ENCODE measurements at regions not wholly inside any gene's neighbourhood (a gene's known extent, or its start where the extent isn't known, plus 50 kb on each side); places are given as distances from the start of the nearest gene placed in this dataset.
A peak's percentile ranks its signal among the peaks of the same experiment; 100 is the strongest.

GRCh38 chr4:180261346-180261745, 1981.9 kb upstream of the TENM3 start:
- no peaks in the 10 kb centered on the region for H3K79me2 ChIP-seq (ENCODE audit: control insufficient read depth, insufficient read depth, low read length)

GRCh38 chr4:180280076-180280475, 1963.1 kb upstream of the TENM3 start:
- no TSS peak for BruUV-seq (replicated peaks)
- no peaks in the 10 kb centered on the region for H3K27me3 ChIP-seq (replicated peaks in 1 of 2; ENCODE audit: control insufficient read depth in 2 of 2, insufficient read depth in 2 of 2, low read length in 1 of 2)
- ChIA-PET SMC1A (ENCODE audit: uncharacterized antibody, unreplicated experiment) (no interaction called here), CTCF (no interaction called here), POLR2A (no interaction called here), RAD21 (ENCODE audit: unreplicated experiment) (no interaction called here)
- intact Hi-C loops (cut with micrococcal nuclease; ENCODE audit: unreplicated experiment) (no loop called here), in situ Hi-C loops (cut with MboI) (no loop called here)
- H2AFZ ChIP-seq (ENCODE audit: control insufficient read depth, low read depth, low read length) = no peak overlapping the region
- no peaks in the 10 kb centered on the region for H3K79me2 ChIP-seq (ENCODE audit: control insufficient read depth, insufficient read depth, low read length)
- no peak overlapping the region for H3K9ac ChIP-seq (ENCODE audit: control insufficient read depth, insufficient read depth, low read length)
- H3K4me3 ChIP-seq = no peak overlapping the region
- H3K4me2 ChIP-seq (ENCODE audit: control insufficient read depth, insufficient read depth) = no peak overlapping the region
- peak; percentile 31 for DNase-seq (ENCODE audit: low read depth, low spot score)
- WGBS (ENCODE audit: insufficient coverage, insufficient replicate concordance, low lambda C conversion rate, missing lambda C conversion rate) = 23% methylated on average over 3 of the region's 3 CpGs
- peak; percentile 79 for ATAC-seq
- TF ChIP-seq CEBPZ (IDR thresholded peaks at IDR 0.05; ENCODE audit: low read depth, low read length) (no peak), CBFB (IDR thresholded peaks at IDR 0.05; ENCODE audit: low read depth) (no peak), NFIC (IDR thresholded peaks at IDR 0.05; ENCODE audit: low read depth, low read length) (no peak), MTA2 (IDR thresholded peaks at IDR 0.05; ENCODE audit: low read depth) (peak; percentile 38; the same call in 1 of the 2 replicates), GABPA (IDR thresholded peaks at IDR 0.05; ENCODE audit: low read depth) (no peak), HCFC1 (IDR thresholded peaks at IDR 0.05; ENCODE audit: low read length) (no peak)
- no peak overlapping the region for H3K27ac ChIP-seq (ENCODE audit: control insufficient read depth, insufficient read depth)
- no peaks in the 10 kb centered on the region; the same call in 2 of the 3 replicates for H3K9me3 ChIP-seq (replicated peaks; ENCODE audit: control insufficient read depth, insufficient read depth, low read length)
- peaks cover 3% of the 10 kb centered on the region; the same call in 1 of the 2 replicates for H3K4me1 ChIP-seq (ENCODE audit: control insufficient read depth, insufficient read depth, low read length)
- H4K20me1 ChIP-seq (ENCODE audit: control insufficient read depth, insufficient read depth) = no peaks in the 10 kb centered on the region
- no peak for FAIRE-seq
- H3K36me3 ChIP-seq (ENCODE audit: control insufficient read depth in 2 of 2, insufficient read depth in 2 of 2, low read length in 1 of 2) = no peaks in the 10 kb centered on the region

More at GRCh38 chr4:180261346-180261745, 1981.9 kb upstream of the TENM3 start:
- H3K9me3 ChIP-seq (replicated peaks; ENCODE audit: control insufficient read depth, insufficient read depth, low read length) = no peaks in the 10 kb centered on the region
- no peak overlapping the region for H3K27ac ChIP-seq (ENCODE audit: control insufficient read depth, insufficient read depth)
- H3K4me2 ChIP-seq (ENCODE audit: control insufficient read depth, insufficient read depth) = no peak overlapping the region
- intact Hi-C loops (cut with micrococcal nuclease; ENCODE audit: unreplicated experiment) (no loop called here), in situ Hi-C loops (cut with MboI) (no loop called here)
- no peaks in the 10 kb centered on the region for H3K4me1 ChIP-seq (ENCODE audit: control insufficient read depth, insufficient read depth, low read length)
- RAD21 ChIA-PET (ENCODE audit: unreplicated experiment) = no interaction called here
- POLR2A ChIA-PET = no interaction called here
- H3K9ac ChIP-seq (ENCODE audit: control insufficient read depth, insufficient read depth, low read length) = no peak overlapping the region
- no peaks in the 10 kb centered on the region for H4K20me1 ChIP-seq (ENCODE audit: control insufficient read depth, insufficient read depth)
- SMC1A ChIA-PET (ENCODE audit: uncharacterized antibody, unreplicated experiment) = no interaction called here
- TF ChIP-seq IKZF1 (conservative IDR thresholded peaks at IDR 0.05) = no peak
- TF ChIP-seq PAX8 (IDR thresholded peaks at IDR 0.05) = no peak
- no peak for ATAC-seq
- no peak for FAIRE-seq
- no peaks in the 10 kb centered on the region for H3K27me3 ChIP-seq (replicated peaks in 1 of 2; ENCODE audit: control insufficient read depth in 2 of 2, insufficient read depth in 2 of 2, low read length in 1 of 2)
- WGBS (ENCODE audit: insufficient coverage, insufficient replicate concordance, low lambda C conversion rate, missing lambda C conversion rate) = 0% methylated on average over 2 of the region's 2 CpGs
- BruUV-seq (replicated peaks) = no TSS peak
- H2AFZ ChIP-seq (ENCODE audit: control insufficient read depth, low read depth, low read length) = no peak overlapping the region
- no peak for DNase-seq (ENCODE audit: low read depth, low spot score)
- CTCF ChIA-PET = no interaction called here
- H3K4me3 ChIP-seq = no peak overlapping the region
- no peaks in the 10 kb centered on the region for H3K36me3 ChIP-seq (ENCODE audit: control insufficient read depth in 2 of 2, insufficient read depth in 2 of 2, low read length in 1 of 2)

All from GM12878 (cell line).